ENCODE measurements at regions not wholly inside any gene's neighbourhood (a gene's known extent, or its start where the extent isn't known, plus 50 kb on each side); places are given as distances from the start of the nearest gene placed in this dataset.
"Not testable (repeated sequence)": the region's sequence is repeated elsewhere in the genome, so short reads cannot be mapped to it uniquely, and the experiment has no call there.

GRCh38 chr14:35927727-35928126 is 101.6 kb downstream of the BRMS1L start (continued):
- TF ChIP-seq CLOCK (CRISPR knock-in tag; IDR thresholded peaks at IDR 0.05; ENCODE audit: borderline replicate concordance) = no peak
- no peak for TF ChIP-seq ZNF384 (IDR thresholded peaks at IDR 0.05; ENCODE audit: low read depth, low read length)
- TF ChIP-seq TSC22D4 (tag; IDR thresholded peaks at IDR 0.05) = no peak
- TF ChIP-seq HNRNPL (IDR thresholded peaks at IDR 0.05; ENCODE audit: low read depth, low read length) = no peak
- TF ChIP-seq HMG20B (CRISPR knock-in tag; IDR thresholded peaks at IDR 0.05) = no peak
- no peak for TF ChIP-seq PHF21A (IDR thresholded peaks at IDR 0.05; ENCODE audit: borderline replicate concordance, low read depth)
- no peak for TF ChIP-seq TRIM28 (IDR thresholded peaks at IDR 0.05)

GRCh38 chr14:35925319-35925718 is 99.2 kb downstream of the BRMS1L start:
- Histone ChIP-seq H3K79me2 (ENCODE audit: control insufficient read depth, insufficient read depth, low read length) (no peaks in the 10 kb centered on the region), H3K9me1 (ENCODE audit: control insufficient read depth, insufficient read depth, low read length) (no peaks in the 10 kb centered on the region), H3K9me3 (replicated peaks; ENCODE audit: control insufficient read depth, insufficient read depth, low read depth, low read length) (no peaks in the 10 kb centered on the region), H3K27ac (ENCODE audit: extremely low read depth, low read depth, low read length) (no peak overlapping the region), H3K4me1 (replicated peaks in 1 of 2; ENCODE audit: control insufficient read depth in 2 of 2, insufficient read depth in 2 of 2, low read length in 2 of 2) (no peaks in the 10 kb centered on the region), H3K4me3 (no peak overlapping the region), H3K36me3 (ENCODE audit: control insufficient read depth, insufficient read depth, low read length) (no peaks in the 10 kb centered on the region), H3K4me2 (ENCODE audit: insufficient read depth, low read length) (no peak overlapping the region), H3K9ac (ENCODE audit: insufficient read depth in 1 of 2, low read depth in 2 of 2, low read length in 2 of 2) (no peak overlapping the region), H3K27me3 (ENCODE audit: control insufficient read depth in 2 of 2, insufficient read depth in 2 of 2, low read length in 2 of 2) (no peaks in the 10 kb centered on the region), H4K20me1 (replicated peaks; ENCODE audit: control insufficient read depth, insufficient read depth, low read length) (no peaks in the 10 kb centered on the region), H2AFZ (ENCODE audit: low read depth, low read length) (no peak overlapping the region)
- FAIRE-seq (no peak), ATAC-seq (no peak), DNase-seq (ENCODE audit: extremely low read depth in 1 of 4, low spot score in 3 of 4) (no peak)
- CTCF ChIA-PET (ENCODE audit: low intra/inter-chr PET ratio) = no interaction called here
- intact Hi-C loops (cut with micrococcal nuclease) (no loop called here), in situ Hi-C loops (cut with MboI) (no loop called here)
- no TSS peak for BruUV-seq (replicated peaks)
- POLR2A ChIA-PET = no interaction called here
- peak; percentile 76 for TF ChIP-seq CHD2 (IDR thresholded peaks at IDR 0.05; ENCODE audit: low read depth, low read length)
- no peak for TF ChIP-seq ZNF740 (CRISPR knock-in tag; IDR thresholded peaks at IDR 0.05)
- TF ChIP-seq ZNF740 (tag; IDR thresholded peaks at IDR 0.05) = no peak
- WGBS (ENCODE audit: insufficient coverage, low coverage, missing lambda C conversion rate) = 0% methylated on average over 3 of the region's 3 CpGs

GRCh38 chr14:35922590-35922989 is 96.5 kb downstream of the BRMS1L start:
- H3K27me3 ChIP-seq (ENCODE audit: control insufficient read depth in 2 of 2, insufficient read depth in 2 of 2, low read length in 2 of 2); in situ Hi-C loops (cut with MboI); H3K4me3 ChIP-seq; H3K9me3 ChIP-seq (replicated peaks; ENCODE audit: control insufficient read depth, insufficient read depth, low read depth, low read length); H3K27ac ChIP-seq (ENCODE audit: extremely low read depth, low read depth, low read length); BruUV-seq (replicated peaks); H3K36me3 ChIP-seq (ENCODE audit: control insufficient read depth, insufficient read depth, low read length); H3K9ac ChIP-seq (ENCODE audit: insufficient read depth in 1 of 2, low read depth in 2 of 2, low read length in 2 of 2); POLR2A ChIA-PET; DNase-seq (ENCODE audit: extremely low read depth in 1 of 4, low spot score in 3 of 4); H3K9me1 ChIP-seq (ENCODE audit: control insufficient read depth, insufficient read depth, low read length); H3K4me2 ChIP-seq (ENCODE audit: insufficient read depth, low read length); H3K79me2 ChIP-seq (ENCODE audit: control insufficient read depth, insufficient read depth, low read length); H3K4me1 ChIP-seq (replicated peaks in 1 of 2; ENCODE audit: control insufficient read depth in 2 of 2, insufficient read depth in 2 of 2, low read length in 2 of 2); ATAC-seq; H2AFZ ChIP-seq (ENCODE audit: low read depth, low read length); H4K20me1 ChIP-seq (replicated peaks; ENCODE audit: control insufficient read depth, insufficient read depth, low read length); CTCF ChIA-PET (ENCODE audit: low intra/inter-chr PET ratio); FAIRE-seq; intact Hi-C loops (cut with micrococcal nuclease): not testable (repeated sequence)
- WGBS (ENCODE audit: insufficient coverage, low coverage, missing lambda C conversion rate) = 0% methylated on average over 4 of the region's 4 CpGs

All from K562 (cell line).